ENCODE measurements at regions not wholly inside any gene's neighbourhood (a gene's known extent, or its start where the extent isn't known, plus 50 kb on each side); places are given as distances from the start of the nearest gene placed in this dataset.

DNA sequence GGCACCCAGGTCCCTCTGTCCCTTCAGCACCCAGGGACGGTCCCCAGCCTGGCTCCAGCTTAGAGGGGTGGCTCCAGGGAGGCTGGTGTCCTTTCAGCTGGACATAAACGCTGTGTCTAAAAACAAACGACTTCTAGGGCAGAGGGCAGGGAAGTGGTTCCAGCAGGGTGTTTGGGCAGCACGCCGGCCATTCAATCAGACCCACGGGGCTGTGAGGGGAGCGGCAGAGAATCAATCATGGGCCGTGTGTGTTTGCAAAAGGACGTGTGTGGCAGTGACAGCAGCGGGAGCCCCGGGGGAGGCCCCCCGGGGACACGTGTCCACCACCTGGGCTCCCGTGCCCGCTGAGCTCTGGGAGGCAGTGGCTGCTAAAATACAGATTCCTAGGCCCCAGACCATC, 127.7 kb downstream of the MN1 start (continued):
- TF ChIP-seq SIRT6 (IDR thresholded peaks at IDR 0.05; ENCODE audit: low read length), result no peak
- TF ChIP-seq EGR1 (IDR thresholded peaks at IDR 0.05; ENCODE audit: borderline replicate concordance, low read depth, low read length), result no peak
- TF ChIP-seq, protein P1, sequence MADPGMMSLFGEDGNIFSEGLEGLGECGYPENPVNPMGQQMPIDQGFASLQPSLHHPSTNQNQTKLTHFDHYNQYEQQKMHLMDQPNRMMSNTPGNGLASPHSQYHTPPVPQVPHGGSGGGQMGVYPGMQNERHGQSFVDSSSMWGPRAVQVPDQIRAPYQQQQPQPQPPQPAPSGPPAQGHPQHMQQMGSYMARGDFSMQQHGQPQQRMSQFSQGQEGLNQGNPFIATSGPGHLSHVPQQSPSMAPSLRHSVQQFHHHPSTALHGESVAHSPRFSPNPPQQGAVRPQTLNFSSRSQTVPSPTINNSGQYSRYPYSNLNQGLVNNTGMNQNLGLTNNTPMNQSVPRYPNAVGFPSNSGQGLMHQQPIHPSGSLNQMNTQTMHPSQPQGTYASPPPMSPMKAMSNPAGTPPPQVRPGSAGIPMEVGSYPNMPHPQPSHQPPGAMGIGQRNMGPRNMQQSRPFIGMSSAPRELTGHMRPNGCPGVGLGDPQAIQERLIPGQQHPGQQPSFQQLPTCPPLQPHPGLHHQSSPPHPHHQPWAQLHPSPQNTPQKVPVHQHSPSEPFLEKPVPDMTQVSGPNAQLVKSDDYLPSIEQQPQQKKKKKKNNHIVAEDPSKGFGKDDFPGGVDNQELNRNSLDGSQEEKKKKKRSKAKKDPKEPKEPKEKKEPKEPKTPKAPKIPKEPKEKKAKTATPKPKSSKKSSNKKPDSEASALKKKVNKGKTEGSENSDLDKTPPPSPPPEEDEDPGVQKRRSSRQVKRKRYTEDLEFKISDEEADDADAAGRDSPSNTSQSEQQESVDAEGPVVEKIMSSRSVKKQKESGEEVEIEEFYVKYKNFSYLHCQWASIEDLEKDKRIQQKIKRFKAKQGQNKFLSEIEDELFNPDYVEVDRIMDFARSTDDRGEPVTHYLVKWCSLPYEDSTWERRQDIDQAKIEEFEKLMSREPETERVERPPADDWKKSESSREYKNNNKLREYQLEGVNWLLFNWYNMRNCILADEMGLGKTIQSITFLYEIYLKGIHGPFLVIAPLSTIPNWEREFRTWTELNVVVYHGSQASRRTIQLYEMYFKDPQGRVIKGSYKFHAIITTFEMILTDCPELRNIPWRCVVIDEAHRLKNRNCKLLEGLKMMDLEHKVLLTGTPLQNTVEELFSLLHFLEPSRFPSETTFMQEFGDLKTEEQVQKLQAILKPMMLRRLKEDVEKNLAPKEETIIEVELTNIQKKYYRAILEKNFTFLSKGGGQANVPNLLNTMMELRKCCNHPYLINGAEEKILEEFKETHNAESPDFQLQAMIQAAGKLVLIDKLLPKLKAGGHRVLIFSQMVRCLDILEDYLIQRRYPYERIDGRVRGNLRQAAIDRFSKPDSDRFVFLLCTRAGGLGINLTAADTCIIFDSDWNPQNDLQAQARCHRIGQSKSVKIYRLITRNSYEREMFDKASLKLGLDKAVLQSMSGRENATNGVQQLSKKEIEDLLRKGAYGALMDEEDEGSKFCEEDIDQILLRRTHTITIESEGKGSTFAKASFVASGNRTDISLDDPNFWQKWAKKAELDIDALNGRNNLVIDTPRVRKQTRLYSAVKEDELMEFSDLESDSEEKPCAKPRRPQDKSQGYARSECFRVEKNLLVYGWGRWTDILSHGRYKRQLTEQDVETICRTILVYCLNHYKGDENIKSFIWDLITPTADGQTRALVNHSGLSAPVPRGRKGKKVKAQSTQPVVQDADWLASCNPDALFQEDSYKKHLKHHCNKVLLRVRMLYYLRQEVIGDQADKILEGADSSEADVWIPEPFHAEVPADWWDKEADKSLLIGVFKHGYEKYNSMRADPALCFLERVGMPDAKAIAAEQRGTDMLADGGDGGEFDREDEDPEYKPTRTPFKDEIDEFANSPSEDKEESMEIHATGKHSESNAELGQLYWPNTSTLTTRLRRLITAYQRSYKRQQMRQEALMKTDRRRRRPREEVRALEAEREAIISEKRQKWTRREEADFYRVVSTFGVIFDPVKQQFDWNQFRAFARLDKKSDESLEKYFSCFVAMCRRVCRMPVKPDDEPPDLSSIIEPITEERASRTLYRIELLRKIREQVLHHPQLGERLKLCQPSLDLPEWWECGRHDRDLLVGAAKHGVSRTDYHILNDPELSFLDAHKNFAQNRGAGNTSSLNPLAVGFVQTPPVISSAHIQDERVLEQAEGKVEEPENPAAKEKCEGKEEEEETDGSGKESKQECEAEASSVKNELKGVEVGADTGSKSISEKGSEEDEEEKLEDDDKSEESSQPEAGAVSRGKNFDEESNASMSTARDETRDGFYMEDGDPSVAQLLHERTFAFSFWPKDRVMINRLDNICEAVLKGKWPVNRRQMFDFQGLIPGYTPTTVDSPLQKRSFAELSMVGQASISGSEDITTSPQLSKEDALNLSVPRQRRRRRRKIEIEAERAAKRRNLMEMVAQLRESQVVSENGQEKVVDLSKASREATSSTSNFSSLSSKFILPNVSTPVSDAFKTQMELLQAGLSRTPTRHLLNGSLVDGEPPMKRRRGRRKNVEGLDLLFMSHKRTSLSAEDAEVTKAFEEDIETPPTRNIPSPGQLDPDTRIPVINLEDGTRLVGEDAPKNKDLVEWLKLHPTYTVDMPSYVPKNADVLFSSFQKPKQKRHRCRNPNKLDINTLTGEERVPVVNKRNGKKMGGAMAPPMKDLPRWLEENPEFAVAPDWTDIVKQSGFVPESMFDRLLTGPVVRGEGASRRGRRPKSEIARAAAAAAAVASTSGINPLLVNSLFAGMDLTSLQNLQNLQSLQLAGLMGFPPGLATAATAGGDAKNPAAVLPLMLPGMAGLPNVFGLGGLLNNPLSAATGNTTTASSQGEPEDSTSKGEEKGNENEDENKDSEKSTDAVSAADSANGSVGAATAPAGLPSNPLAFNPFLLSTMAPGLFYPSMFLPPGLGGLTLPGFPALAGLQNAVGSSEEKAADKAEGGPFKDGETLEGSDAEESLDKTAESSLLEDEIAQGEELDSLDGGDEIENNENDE (IDR thresholded peaks at IDR 0.05; ENCODE audit: insufficient replicate concordance, low read length), result no peak
- TF ChIP-seq SRF (IDR thresholded peaks at IDR 0.05; ENCODE audit: low read depth, low read length), result no peak
- no peak for TF ChIP-seq NRF1 (IDR thresholded peaks at IDR 0.05; ENCODE audit: low read depth, low read length)
- no peak for TF ChIP-seq MAFK (IDR thresholded peaks at IDR 0.05; ENCODE audit: low read depth, low read length)
- TF ChIP-seq TBP (IDR thresholded peaks at IDR 0.05; ENCODE audit: low read depth, low read length), result no peak

Data from H1 (cell line).